ENCODE measurements at regions not wholly inside any gene's neighbourhood (a gene's known extent, or its start where the extent isn't known, plus 50 kb on each side); places are given as distances from the start of the nearest gene placed in this dataset.

DNA sequence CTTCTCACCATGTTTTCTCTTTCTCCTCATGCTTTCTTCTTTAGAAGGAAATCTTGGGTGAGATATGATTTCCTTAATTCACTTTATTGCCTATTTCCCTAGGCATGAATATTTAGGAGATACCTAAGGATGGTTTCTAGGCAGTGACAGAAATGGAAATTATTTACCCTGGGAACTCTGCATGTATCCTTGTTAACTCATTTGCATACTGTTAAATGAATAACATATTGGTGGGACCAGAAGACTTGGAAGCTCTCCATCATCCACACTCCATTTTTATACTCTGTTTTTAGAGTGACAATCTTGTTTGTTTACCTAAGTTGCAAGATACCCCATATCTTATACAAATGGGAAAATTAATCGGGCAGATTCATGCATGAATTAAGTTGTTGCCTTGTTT, 285.7 kb downstream of the RNF144B start:
- DNase-seq, result no peak
- Mint-ChIP-seq H3K9me3 (peaks cover 3% of the 10 kb centered on the region), H3K4me1 (no peaks in the 10 kb centered on the region), H3K4me3 (no peak overlapping the region), H3K36me3 (no peaks in the 10 kb centered on the region), H3K27ac (no peak overlapping the region), H3K27me3 (no peaks in the 10 kb centered on the region)
- CTCF ChIA-PET, result no interaction called here

DNA sequence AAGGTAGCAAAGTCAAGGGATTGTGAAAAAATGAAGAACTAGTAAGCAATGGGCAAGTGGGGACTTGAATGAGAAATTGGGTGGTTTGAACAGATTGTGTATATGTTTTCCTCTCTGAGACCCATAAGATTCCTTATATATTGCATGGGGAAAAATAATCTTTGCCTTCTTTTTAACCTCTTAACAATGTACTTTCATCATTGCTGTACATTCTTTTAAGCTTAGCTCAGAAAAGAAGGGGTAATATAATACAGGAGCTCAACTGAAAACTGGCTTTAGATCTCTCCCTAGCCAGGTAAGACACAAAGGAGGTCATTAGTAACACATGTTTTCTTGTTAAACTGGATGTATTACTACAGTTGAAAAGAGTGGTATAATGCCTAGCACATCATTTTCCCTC, 287.2 kb downstream of the RNF144B start:
- Mint-ChIP-seq H3K27ac (no peak overlapping the region), H3K9me3 (peaks cover 6% of the 10 kb centered on the region), H3K36me3 (no peaks in the 10 kb centered on the region), H3K4me1 (no peaks in the 10 kb centered on the region), H3K27me3 (no peaks in the 10 kb centered on the region), H3K4me3 (no peak overlapping the region)
- CTCF ChIA-PET, result no interaction called here
- no peak for DNase-seq

DNA sequence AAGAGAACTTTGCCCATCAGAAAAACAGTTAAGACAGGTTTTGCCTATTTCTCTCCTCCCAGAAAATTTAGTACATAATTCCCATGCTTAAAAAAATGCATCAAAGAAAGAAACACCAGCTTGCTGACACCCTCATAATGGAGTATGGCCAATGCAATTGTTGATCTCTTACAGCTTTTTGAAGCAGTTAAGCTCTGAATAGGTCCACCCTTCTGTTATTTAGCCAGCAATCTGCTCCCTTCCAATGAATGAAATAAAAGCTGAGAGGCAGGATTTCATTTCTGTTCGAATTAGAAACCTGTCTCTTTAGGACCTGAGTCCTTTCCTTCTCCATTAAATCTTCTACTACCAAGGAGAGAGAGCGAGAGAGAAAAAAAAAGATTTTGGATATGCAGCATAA, 288.7 kb downstream of the RNF144B start:
- H3K4me1 Mint-ChIP-seq, result no peaks in the 10 kb centered on the region
- DNase-seq, result no peak
- H3K4me3 Mint-ChIP-seq, result no peak overlapping the region
- no peak overlapping the region for H3K27ac Mint-ChIP-seq
- H3K36me3 Mint-ChIP-seq, result no peaks in the 10 kb centered on the region
- CTCF ChIA-PET, result no interaction called here
- H3K27me3 Mint-ChIP-seq, result no peaks in the 10 kb centered on the region
- peaks cover 6% of the 10 kb centered on the region for H3K9me3 Mint-ChIP-seq

DNA sequence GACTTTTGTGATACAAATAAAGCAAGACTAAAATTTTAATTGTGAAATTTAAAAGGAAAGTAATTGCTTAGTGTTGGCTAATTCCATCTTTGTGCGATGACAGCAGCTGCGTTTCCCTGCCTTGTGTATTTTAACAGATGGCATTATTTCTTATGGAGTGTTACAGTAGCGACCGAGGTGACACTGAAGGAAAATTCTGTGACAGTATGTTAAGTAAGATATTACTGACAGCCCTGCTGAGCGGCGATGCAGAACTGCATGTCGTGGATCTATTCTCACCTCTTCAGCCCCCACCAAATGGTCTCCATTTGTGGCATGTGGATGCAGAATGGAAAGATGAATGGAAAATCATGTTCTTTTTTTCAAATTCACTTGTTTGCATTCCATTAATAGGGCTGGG, 289.4 kb downstream of the RNF144B start:
- CTCF ChIA-PET, result no interaction called here
- H3K9me3 Mint-ChIP-seq, result peaks cover 6% of the 10 kb centered on the region
- no peaks in the 10 kb centered on the region for H3K36me3 Mint-ChIP-seq
- H3K4me1 Mint-ChIP-seq, result no peaks in the 10 kb centered on the region
- H3K27ac Mint-ChIP-seq, result no peak overlapping the region
- H3K4me3 Mint-ChIP-seq, result no peak overlapping the region
- DNase-seq, result no peak
- no peaks in the 10 kb centered on the region for H3K27me3 Mint-ChIP-seq

DNA sequence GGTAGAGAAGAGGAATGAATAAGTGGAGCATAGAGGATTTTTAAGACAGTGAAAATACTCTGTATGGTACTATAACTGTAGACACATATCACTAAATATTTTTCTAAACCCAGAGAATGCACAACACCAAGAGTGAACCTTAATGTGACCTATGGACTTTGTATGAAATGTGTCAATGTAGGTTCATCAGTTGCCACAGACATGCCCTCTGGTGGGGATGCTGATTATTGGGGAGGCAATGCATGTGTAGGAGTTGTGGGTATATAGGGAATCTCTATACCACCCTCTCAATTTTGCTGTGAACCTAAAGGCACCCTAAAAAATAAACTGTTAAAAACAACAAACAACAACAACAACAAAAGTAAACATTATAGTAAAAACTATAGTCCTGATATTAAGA, 293.7 kb downstream of the RNF144B start:
- CTCF ChIA-PET, result no interaction called here
- H3K9me3 Mint-ChIP-seq, result peaks cover 6% of the 10 kb centered on the region
- no peaks in the 10 kb centered on the region for H3K27me3 Mint-ChIP-seq
- no peak overlapping the region for H3K4me3 Mint-ChIP-seq
- no peaks in the 10 kb centered on the region for H3K36me3 Mint-ChIP-seq
- no peak for DNase-seq
- H3K27ac Mint-ChIP-seq, result no peak overlapping the region
- H3K4me1 Mint-ChIP-seq, result no peaks in the 10 kb centered on the region

DNA sequence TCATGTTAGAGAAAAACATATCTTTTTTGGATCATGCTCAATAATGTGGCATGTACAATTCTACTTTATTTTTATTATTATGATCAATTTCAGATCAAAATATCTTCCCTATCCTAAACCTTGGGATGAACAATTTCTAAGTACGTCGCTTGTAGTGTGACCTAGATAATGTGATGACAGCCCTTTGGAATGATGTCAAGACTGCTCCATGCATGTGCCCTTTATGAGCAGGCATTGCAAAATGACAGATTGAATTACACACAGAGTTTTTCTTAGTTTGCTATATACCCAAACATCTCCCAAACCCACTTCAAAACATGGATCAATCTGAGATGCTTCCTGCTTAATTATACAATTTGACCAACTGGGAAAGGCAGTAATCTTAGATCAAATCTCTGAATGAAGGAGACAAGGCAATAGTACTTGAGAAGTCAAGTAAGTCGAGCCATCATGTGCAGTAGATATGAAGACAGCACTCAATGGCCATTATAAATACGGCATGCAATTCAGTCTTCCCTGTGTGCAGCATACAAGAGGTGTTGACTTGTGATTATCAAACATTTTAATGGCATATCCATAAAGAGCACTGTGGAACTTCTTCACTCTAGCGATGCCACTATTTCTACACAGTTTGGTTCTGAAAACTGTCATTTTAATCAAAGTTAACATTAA, 294.8 kb downstream of the RNF144B start:
- CTCF ChIA-PET, result no interaction called here
- H3K27ac Mint-ChIP-seq, result no peak overlapping the region
- no peak overlapping the region for H3K4me3 Mint-ChIP-seq
- H3K4me1 Mint-ChIP-seq, result no peaks in the 10 kb centered on the region
- no peaks in the 10 kb centered on the region for H3K36me3 Mint-ChIP-seq
- no peaks in the 10 kb centered on the region for H3K27me3 Mint-ChIP-seq
- H3K9me3 Mint-ChIP-seq, result peaks cover 6% of the 10 kb centered on the region
- DNase-seq, result no peak

DNA sequence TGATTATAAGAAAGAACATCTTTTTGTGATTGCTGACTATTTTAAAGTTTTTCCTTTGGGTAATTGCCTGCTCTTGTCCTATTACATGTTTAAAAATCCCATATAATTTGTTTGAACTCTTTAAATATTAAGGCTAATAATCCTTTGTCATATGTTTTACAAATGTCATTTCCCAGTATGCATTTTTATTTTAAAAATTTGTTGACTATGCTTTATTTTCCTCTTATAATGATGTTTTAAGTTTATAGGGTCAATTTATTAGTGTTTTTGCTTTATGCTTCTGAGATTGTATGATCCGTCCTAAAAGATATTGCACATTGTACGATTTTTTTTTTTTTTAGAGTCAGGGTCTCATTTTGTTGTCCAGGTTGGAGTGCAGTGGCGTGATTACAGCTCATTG, 297.2 kb downstream of the RNF144B start:
- Mint-ChIP-seq H3K4me3 (no peak overlapping the region), H3K27ac (no peak overlapping the region), H3K27me3 (no peaks in the 10 kb centered on the region), H3K36me3 (no peaks in the 10 kb centered on the region), H3K4me1 (no peaks in the 10 kb centered on the region), H3K9me3 (no peaks in the 10 kb centered on the region)
- CTCF ChIA-PET, result no interaction called here
- DNase-seq, result no peak

DNA sequence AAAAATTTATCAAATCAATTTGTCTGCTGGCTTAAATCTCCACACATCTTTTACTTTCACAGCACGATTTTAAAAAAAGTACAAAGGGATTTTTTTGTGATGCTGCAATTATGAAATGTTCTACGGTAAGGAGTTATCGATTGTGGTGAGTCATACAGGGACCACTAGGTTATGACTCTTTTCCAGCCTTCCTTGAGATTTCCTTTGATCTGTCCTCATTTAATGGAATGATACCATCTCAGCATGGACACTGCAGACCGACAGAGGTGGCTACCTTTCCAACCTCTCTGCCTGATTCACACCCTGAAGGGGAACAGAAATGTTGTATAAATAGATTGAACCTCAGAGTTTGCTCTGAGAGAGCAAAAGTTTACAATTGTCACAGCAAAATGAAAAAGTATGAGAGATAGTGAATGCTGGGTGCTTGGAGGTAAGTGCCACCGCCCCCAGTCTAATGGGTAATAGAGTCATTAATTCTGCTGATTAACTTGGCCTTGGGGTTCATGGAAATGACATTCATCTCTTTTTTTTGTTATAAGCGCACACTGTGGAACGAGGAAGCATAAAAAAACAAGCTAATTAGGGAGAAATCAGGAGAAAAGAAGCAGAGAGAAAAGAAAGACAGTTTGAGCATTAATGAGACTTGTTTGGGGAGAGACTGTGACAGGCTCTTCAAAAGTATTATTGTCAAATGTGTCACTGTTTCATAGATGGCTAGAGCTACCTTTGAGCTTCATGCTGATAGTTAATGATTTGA, 306.0 kb downstream of the RNF144B start:
- no peak overlapping the region for H3K27ac Mint-ChIP-seq
- CTCF ChIA-PET, result no interaction called here
- no peak for DNase-seq
- H3K4me3 Mint-ChIP-seq, result no peak overlapping the region
- H3K27me3 Mint-ChIP-seq, result no peaks in the 10 kb centered on the region
- no peaks in the 10 kb centered on the region for H3K4me1 Mint-ChIP-seq
- no peaks in the 10 kb centered on the region for H3K36me3 Mint-ChIP-seq
- H3K9me3 Mint-ChIP-seq, result no peaks in the 10 kb centered on the region

DNA sequence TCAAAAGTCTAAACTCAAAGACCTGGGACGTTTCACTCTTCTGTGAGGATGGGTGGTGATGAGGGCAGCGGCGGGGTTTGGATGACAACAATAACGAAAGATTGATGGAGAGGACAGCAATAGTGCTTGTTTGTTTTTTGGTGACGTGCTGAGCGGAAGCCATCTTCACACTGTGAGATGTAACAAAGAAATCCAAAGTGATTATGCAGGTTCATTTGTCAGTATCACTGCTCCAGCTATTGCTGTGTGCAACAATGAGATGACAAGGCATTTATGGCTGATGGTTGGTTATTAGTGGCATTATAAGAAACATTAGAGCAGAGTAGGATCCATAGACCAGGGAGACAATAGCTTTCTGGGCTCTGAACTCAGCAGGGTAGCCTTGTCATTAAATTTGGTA, 306.7 kb downstream of the RNF144B start:
- no peak overlapping the region for H3K4me3 Mint-ChIP-seq
- no peaks in the 10 kb centered on the region for H3K4me1 Mint-ChIP-seq
- H3K27ac Mint-ChIP-seq, result no peak overlapping the region
- no peak for DNase-seq
- no peaks in the 10 kb centered on the region for H3K9me3 Mint-ChIP-seq
- H3K27me3 Mint-ChIP-seq, result no peaks in the 10 kb centered on the region
- H3K36me3 Mint-ChIP-seq, result no peaks in the 10 kb centered on the region
- CTCF ChIA-PET, result no interaction called here

DNA sequence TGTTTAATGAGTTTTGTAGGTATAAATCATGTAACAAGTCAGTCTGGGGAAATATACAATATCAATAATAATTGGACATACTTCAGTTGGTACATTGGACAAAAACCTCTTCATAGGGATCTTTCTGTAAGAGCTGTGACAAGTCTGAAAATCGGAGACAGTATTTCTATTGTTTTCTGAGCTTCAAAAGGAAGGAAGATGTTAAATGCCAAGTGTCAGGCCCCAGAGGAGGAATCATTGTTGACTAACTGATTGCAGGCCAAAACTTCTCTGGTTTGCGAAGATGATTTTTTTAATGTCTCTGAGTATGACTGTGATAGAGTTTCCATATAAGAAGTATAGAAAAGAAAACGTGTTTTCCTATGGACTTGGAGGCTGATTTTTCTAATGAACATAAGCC, 316.4 kb downstream of the RNF144B start:
- DNase-seq, result no peak
- Mint-ChIP-seq H3K27me3 (no peaks in the 10 kb centered on the region), H3K4me3 (no peak overlapping the region), H3K9me3 (peaks cover 2% of the 10 kb centered on the region), H3K27ac (no peak overlapping the region), H3K4me1 (no peaks in the 10 kb centered on the region), H3K36me3 (no peaks in the 10 kb centered on the region)
- CTCF ChIA-PET, result no interaction called here

DNA sequence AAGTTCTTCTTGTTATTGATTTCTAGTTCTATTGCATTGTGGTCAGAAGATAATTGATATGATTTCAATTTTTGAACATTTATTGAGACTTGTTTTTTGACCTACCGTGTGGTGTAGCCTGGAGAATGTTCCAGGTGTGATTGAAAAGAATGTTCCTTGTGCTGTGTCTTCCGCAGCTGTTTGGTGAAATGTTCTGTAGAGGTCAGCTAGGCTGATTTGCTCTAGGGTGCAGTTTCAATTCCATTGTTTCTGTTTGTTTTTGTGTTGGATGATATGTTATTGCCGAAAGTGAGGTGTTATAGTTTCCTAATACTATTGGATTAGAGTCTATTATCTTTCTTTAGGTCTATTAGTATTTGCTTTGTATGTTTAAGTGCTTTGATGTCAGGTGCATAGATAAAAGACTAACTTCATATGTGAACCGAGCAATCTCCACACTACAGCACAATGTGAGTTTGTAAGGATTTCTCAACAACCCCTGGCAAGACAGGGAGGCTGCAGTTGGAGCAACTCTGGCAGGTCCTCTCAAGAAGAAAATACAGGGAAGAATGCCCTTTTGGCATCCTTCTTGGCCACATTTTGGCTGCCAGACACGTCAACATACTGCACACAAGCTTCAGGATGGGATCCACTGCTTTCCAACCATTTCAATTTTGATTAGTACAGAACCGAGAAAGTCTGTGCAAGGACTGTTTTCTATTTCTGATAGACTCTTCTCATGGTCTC, 320.7 kb downstream of the RNF144B start:
- no peak overlapping the region for H3K27ac Mint-ChIP-seq
- CTCF ChIA-PET, result no interaction called here
- DNase-seq, result no peak
- H3K4me3 Mint-ChIP-seq, result no peak overlapping the region
- no peaks in the 10 kb centered on the region for H3K9me3 Mint-ChIP-seq
- no peaks in the 10 kb centered on the region for H3K4me1 Mint-ChIP-seq
- H3K27me3 Mint-ChIP-seq, result no peaks in the 10 kb centered on the region
- no peaks in the 10 kb centered on the region for H3K36me3 Mint-ChIP-seq

DNA sequence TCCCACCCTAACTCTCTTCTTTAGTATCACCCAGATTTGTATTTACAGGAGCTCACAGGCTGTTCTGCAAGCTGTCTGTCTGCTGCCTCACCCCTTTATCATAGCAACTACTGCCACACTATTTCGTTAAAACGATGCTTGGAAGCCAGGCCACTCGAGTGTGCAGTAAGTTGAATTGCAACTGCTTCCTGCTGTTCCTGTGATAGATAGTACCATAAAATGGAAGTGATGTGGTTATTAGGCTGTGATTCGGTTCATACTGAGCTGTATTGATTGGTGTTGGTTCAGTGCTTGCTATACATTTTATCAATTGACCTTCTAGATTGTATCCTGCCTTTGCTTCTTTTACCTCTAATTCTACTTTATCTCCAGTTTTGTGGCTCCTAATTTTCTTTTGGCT, 325.4 kb downstream of the RNF144B start:
- Mint-ChIP-seq H3K27me3 (no peaks in the 10 kb centered on the region), H3K4me1 (no peaks in the 10 kb centered on the region), H3K27ac (no peak overlapping the region), H3K4me3 (no peak overlapping the region), H3K9me3 (no peaks in the 10 kb centered on the region), H3K36me3 (no peaks in the 10 kb centered on the region)
- CTCF ChIA-PET, result no interaction called here
- no peak for DNase-seq

DNA sequence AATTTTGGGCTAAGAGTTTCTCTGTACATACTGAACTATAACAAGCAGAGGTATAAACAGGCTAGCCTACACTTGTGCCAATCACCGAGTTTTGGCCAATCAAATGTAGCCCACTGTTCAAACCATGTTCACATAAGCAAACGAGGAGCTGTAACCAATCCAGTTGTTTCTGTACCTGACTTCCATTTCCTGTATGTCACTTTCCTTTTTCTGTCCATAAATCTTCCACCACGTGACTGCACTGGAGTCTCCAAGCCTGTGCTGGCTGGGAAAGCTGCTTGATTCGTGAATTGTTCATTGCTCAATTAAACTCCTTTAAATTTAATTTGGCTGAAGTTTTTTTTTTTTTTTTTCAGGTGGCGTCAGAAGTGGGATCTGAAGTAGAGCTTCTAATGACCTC, 332.9 kb downstream of the RNF144B start:
- H3K27ac Mint-ChIP-seq, result no peak overlapping the region

DNA sequence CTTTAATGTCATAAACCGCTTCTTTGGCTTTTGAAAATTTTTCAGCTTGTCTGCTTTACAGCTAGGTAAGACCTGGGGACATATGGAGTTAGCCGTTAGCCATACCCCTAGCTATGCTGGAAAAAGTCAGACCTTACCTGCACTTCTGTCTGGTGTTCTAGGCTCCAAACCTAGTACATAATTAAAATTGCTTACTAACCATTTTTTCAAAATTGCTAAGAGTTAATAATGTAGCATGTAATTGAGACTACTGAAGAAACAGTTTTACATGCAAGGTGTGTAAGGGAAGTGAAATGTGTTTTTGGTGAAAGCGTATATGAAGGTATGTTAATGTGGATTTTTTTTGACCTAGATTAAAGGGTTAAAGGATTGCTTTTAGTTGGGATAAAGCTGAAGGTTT, 336.9 kb downstream of the RNF144B start:
- no peaks in the 10 kb centered on the region for H3K4me1 Mint-ChIP-seq
- no peaks in the 10 kb centered on the region for H3K27me3 Mint-ChIP-seq
- H3K9me3 Mint-ChIP-seq, result no peaks in the 10 kb centered on the region
- no peak for DNase-seq
- H3K27ac Mint-ChIP-seq, result no peak overlapping the region
- CTCF ChIA-PET, result no interaction called here
- no peaks in the 10 kb centered on the region for H3K36me3 Mint-ChIP-seq
- H3K4me3 Mint-ChIP-seq, result no peak overlapping the region

More for the DNA sequence above, 332.9 kb downstream of the RNF144B start:
- Mint-ChIP-seq H3K9me3 (no peaks in the 10 kb centered on the region), H3K36me3 (no peaks in the 10 kb centered on the region), H3K27me3 (no peaks in the 10 kb centered on the region), H3K4me3 (no peak overlapping the region), H3K4me1 (no peaks in the 10 kb centered on the region)
- CTCF ChIA-PET, result no interaction called here
- DNase-seq, result no peak

DNA sequence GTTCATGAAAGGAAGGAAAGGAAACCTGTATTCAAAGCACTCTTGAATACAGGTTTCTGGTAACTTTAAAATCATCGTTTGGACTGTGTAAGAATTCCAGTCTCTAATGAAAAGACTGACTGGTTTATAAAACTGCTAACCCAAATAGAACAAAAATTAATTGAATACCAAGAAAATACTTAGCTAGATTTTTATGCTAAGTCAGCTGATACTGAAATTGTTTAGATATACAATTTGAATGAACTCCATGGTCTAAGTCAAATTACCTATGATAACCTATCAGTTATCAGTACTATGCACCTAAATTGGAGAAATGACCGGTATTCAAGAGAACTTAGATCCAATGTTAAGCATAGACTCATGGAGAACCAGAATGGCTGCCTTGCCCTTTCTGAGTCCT, 338.3 kb downstream of the RNF144B start:
- CTCF ChIA-PET, result no interaction called here
- no peaks in the 10 kb centered on the region for H3K27me3 Mint-ChIP-seq
- H3K36me3 Mint-ChIP-seq, result no peaks in the 10 kb centered on the region

More for the DNA sequence above, 338.3 kb downstream of the RNF144B start:
- no peak overlapping the region for H3K4me3 Mint-ChIP-seq
- no peaks in the 10 kb centered on the region for H3K4me1 Mint-ChIP-seq
- H3K9me3 Mint-ChIP-seq, result no peaks in the 10 kb centered on the region
- H3K27ac Mint-ChIP-seq, result no peak overlapping the region
- no peak for DNase-seq
